ENCODE measurements at regions not wholly inside any gene's neighbourhood (a gene's known extent, or its start where the extent isn't known, plus 50 kb on each side); places are given as distances from the start of the nearest gene placed in this dataset.

DNA sequence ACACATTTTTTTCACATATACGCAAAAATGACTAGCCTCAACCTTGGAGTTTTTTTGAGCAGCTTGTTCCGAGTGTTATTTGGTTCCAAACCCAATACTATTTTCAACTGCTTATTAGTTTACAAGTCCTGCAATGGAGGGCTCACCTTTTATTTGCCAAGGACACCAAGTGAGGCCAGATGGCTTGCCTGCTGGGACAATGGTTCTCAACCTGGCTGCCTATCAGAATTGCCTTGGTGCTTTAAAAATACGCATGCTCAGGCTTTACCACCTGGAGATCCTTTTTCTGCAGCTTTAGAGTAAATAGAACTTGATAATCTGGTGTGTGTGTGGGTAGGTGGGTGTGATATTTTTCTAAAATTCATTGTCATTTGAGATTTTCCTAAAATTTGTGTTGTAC, 276.8 kb downstream of the MTERF1 start:
- Histone ChIP-seq H3K27me3 (no peaks in the 10 kb centered on the region), H3K4me1 (no peaks in the 10 kb centered on the region), H3K4me3 (no peak overlapping the region), H3K9me3 (no peaks in the 10 kb centered on the region), H3K27ac (replicated peaks in 1 of 4) (no peak overlapping the region), H3K36me3 (no peaks in the 10 kb centered on the region)
- intact Hi-C loops (cut with DNase I), result no loop called here
- WGBS, result 93% methylated on average over 3 of the region's 3 CpGs
- no peak for DNase-seq (ENCODE audit: extremely low spot score)
- TF ChIP-seq, protein P1, sequence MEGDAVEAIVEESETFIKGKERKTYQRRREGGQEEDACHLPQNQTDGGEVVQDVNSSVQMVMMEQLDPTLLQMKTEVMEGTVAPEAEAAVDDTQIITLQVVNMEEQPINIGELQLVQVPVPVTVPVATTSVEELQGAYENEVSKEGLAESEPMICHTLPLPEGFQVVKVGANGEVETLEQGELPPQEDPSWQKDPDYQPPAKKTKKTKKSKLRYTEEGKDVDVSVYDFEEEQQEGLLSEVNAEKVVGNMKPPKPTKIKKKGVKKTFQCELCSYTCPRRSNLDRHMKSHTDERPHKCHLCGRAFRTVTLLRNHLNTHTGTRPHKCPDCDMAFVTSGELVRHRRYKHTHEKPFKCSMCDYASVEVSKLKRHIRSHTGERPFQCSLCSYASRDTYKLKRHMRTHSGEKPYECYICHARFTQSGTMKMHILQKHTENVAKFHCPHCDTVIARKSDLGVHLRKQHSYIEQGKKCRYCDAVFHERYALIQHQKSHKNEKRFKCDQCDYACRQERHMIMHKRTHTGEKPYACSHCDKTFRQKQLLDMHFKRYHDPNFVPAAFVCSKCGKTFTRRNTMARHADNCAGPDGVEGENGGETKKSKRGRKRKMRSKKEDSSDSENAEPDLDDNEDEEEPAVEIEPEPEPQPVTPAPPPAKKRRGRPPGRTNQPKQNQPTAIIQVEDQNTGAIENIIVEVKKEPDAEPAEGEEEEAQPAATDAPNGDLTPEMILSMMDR (IDR thresholded peaks at IDR 0.05), result no peak

GRCh38 chr7:91608606-91609005, 271.9 kb downstream of the MTERF1 start:
- no peaks in the 10 kb centered on the region for H3K9me3 ChIP-seq

GRCh38 chr7:91609525-91609924, 271.0 kb downstream of the MTERF1 start:
- Histone ChIP-seq H3K27me3 (no peaks in the 10 kb centered on the region), H3K4me1 (no peaks in the 10 kb centered on the region), H3K4me3 (no peak overlapping the region), H3K9me3 (no peaks in the 10 kb centered on the region), H3K36me3 (no peaks in the 10 kb centered on the region), H3K27ac (replicated peaks in 1 of 4) (no peak overlapping the region)
- intact Hi-C loops (cut with DNase I), result no loop called here
- DNase-seq (ENCODE audit: extremely low spot score), result no peak
- TF ChIP-seq POLR2AphosphoS5 (IDR thresholded peaks at IDR 0.05) (no peak), POLR2A (IDR thresholded peaks at IDR 0.05; ENCODE audit: low read depth) (no peak), EP300 (IDR thresholded peaks at IDR 0.05) (no peak)
- TF ChIP-seq, protein P1 (IDR thresholded peaks at IDR 0.05), result no peak

More at GRCh38 chr7:91608606-91609005, 271.9 kb downstream of the MTERF1 start:
- H3K27ac ChIP-seq (replicated peaks in 1 of 4), result no peak overlapping the region
- H3K36me3 ChIP-seq, result no peaks in the 10 kb centered on the region
- no peak for TF ChIP-seq POLR2AphosphoS5 (IDR thresholded peaks at IDR 0.05)
- TF ChIP-seq, protein P1 (IDR thresholded peaks at IDR 0.05), result no peak
- no peak for TF ChIP-seq EP300 (IDR thresholded peaks at IDR 0.05)
- no peak for TF ChIP-seq POLR2A (IDR thresholded peaks at IDR 0.05; ENCODE audit: low read depth)
- H3K4me3 ChIP-seq, result no peak overlapping the region
- no peak for DNase-seq (ENCODE audit: extremely low spot score)
- intact Hi-C loops (cut with DNase I), result no loop called here
- H3K4me1 ChIP-seq, result no peaks in the 10 kb centered on the region
- WGBS, result 92% methylated on average over 2 of the region's 2 CpGs
- H3K27me3 ChIP-seq, result no peaks in the 10 kb centered on the region

- no peaks in the 10 kb centered on the region for H3K36me3 ChIP-seq
- TF ChIP-seq, protein P1 (IDR thresholded peaks at IDR 0.05), result no peak
- TF ChIP-seq POLR2A (IDR thresholded peaks at IDR 0.05; ENCODE audit: low read depth) (no peak), POLR2AphosphoS5 (IDR thresholded peaks at IDR 0.05) (no peak), EP300 (IDR thresholded peaks at IDR 0.05) (no peak)
- no peaks in the 10 kb centered on the region for H3K9me3 ChIP-seq
- intact Hi-C loops (cut with DNase I), result no loop called here
- no peak overlapping the region for H3K4me3 ChIP-seq
- no peak overlapping the region for H3K27ac ChIP-seq (replicated peaks in 1 of 4)
- WGBS, result 87% methylated on average over 4 of the region's 4 CpGs
- no peak for DNase-seq (ENCODE audit: extremely low spot score)
- H3K27me3 ChIP-seq, result no peaks in the 10 kb centered on the region
- no peaks in the 10 kb centered on the region for H3K4me1 ChIP-seq
Observed at GRCh38 chr7:91614431-91614830, 266.1 kb downstream of the MTERF1 start.

All from esophagus muscularis mucosa (tissue), 4 donors.